ENCODE measurements at regions not wholly inside any gene's neighbourhood (a gene's known extent, or its start where the extent isn't known, plus 50 kb on each side); places are given as distances from the start of the nearest gene placed in this dataset.

DNA sequence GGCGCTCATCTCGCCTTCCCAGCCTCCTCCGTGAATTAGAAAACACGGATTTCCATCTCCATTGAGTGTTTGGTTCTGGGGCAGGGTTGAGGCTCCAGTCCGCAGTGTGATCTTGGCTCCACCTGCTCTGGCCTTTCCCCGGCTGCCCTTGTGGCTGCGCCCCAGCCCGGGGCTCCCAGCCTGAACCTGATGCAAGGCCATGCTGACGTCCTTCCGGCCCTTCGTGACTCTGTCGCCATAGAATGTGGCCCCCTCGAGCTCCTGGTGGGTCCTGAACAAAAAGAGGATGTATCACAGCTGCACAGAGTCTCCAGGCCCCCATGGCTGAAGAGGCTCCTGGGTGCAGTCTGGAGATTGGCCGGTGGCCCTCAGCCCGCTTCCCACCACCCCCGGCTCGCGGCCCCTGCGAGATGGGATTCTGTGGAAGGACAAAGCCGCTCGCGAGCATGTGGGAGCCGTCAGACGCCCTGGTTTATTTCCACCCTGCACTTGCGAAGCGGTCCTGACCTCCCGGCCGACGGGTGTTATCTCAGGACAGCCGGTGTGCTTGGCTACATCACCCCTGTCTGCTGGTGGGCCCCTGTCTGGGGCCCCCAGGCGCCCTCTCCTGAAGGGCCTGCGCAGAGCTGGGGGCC, 1214.0 kb downstream of the BRD1 start:
- TF ChIP-seq, protein P1, sequence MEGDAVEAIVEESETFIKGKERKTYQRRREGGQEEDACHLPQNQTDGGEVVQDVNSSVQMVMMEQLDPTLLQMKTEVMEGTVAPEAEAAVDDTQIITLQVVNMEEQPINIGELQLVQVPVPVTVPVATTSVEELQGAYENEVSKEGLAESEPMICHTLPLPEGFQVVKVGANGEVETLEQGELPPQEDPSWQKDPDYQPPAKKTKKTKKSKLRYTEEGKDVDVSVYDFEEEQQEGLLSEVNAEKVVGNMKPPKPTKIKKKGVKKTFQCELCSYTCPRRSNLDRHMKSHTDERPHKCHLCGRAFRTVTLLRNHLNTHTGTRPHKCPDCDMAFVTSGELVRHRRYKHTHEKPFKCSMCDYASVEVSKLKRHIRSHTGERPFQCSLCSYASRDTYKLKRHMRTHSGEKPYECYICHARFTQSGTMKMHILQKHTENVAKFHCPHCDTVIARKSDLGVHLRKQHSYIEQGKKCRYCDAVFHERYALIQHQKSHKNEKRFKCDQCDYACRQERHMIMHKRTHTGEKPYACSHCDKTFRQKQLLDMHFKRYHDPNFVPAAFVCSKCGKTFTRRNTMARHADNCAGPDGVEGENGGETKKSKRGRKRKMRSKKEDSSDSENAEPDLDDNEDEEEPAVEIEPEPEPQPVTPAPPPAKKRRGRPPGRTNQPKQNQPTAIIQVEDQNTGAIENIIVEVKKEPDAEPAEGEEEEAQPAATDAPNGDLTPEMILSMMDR (IDR thresholded peaks at IDR 0.05): no peak
- no peak for TF ChIP-seq POLR2A (IDR thresholded peaks at IDR 0.05)

Measured in adrenal gland (tissue), 5 donors.